NCI-H748 treated with DMSO at 0.1 percent for 48 hours (cell line): ENCODE measurements at regions not wholly inside any gene's neighbourhood (a gene's known extent, or its start where the extent isn't known, plus 50 kb on each side); places are given as distances from the start of the nearest gene placed in this dataset.
"Not testable (repeated sequence)": the region's sequence is repeated elsewhere in the genome, so short reads cannot be mapped to it uniquely, and the experiment has no call there.

ENCODE experiments used
- DNase-seq: peaks from one replicate; lab custom pipeline; 2025; lab: John Stamatoyannopoulos, UW

GRCh38 chrX:56343219-56343618 is 111.1 kb downstream of the KLF8 start:
- DNase-seq, result no peak

GRCh38 chrX:56343664-56344063 is 111.5 kb downstream of the KLF8 start:
- DNase-seq, result no peak

- DNase-seq, result not testable (repeated sequence)
Measured at GRCh38 chrX:56358145-56358544, 126.0 kb downstream of the KLF8 start.

GRCh38 chrX:56365171-56365570 is 133.0 kb downstream of the KLF8 start:
- DNase-seq, result not testable (repeated sequence)

GRCh38 chrX:56366901-56367300 is 134.7 kb downstream of the KLF8 start:
- DNase-seq, result no peak

GRCh38 chrX:56368962-56369361 is 136.8 kb downstream of the KLF8 start:
- DNase-seq, result no peak

- not testable (repeated sequence) for DNase-seq
Measured at GRCh38 chrX:56379984-56380780, 148.0 kb downstream of the KLF8 start.

- DNase-seq, result no peak
Measured at GRCh38 chrX:56382278-56382677, 150.1 kb downstream of the KLF8 start.

- DNase-seq, result no peak
Measured at GRCh38 chrX:56385336-56385735, 153.2 kb downstream of the KLF8 start.

- no peak for DNase-seq
Measured at GRCh38 chrX:56385960-56386359, 153.8 kb downstream of the KLF8 start.

GRCh38 chrX:56397636-56398035 is 165.5 kb downstream of the KLF8 start:
- DNase-seq, result no peak

GRCh38 chrX:56402207-56402606 is 161.2 kb upstream of the UBQLN2 start:
- DNase-seq, result no peak

- DNase-seq, result no peak
Measured at GRCh38 chrX:56429581-56429980, 133.8 kb upstream of the UBQLN2 start.

- DNase-seq, result not testable (repeated sequence)
Measured at GRCh38 chrX:56451981-56452380, 111.4 kb upstream of the UBQLN2 start.

GRCh38 chrX:56462389-56462788 is 101.0 kb upstream of the UBQLN2 start:
- peak; percentile 0 for DNase-seq

- DNase-seq, result no peak
Measured at GRCh38 chrX:56468441-56468840, 95.0 kb upstream of the UBQLN2 start.

- not testable (repeated sequence) for DNase-seq
Measured at GRCh38 chrX:56494923-56495322, 68.5 kb upstream of the UBQLN2 start.

GRCh38 chrX:56498756-56499155 is 64.7 kb upstream of the UBQLN2 start:
- no peak for DNase-seq

- DNase-seq, result no peak
Measured at GRCh38 chrX:56499372-56499771, 64.1 kb upstream of the UBQLN2 start.

- DNase-seq, result no peak
Measured at GRCh38 chrX:56503941-56504673, 59.3 kb upstream of the UBQLN2 start.

GRCh38 chrX:56505866-56506265 is 57.6 kb upstream of the UBQLN2 start:
- DNase-seq, result no peak
